ENCODE measurements at regions not wholly inside any gene's neighbourhood (a gene's known extent, or its start where the extent isn't known, plus 50 kb on each side); places are given as distances from the start of the nearest gene placed in this dataset.

DNA sequence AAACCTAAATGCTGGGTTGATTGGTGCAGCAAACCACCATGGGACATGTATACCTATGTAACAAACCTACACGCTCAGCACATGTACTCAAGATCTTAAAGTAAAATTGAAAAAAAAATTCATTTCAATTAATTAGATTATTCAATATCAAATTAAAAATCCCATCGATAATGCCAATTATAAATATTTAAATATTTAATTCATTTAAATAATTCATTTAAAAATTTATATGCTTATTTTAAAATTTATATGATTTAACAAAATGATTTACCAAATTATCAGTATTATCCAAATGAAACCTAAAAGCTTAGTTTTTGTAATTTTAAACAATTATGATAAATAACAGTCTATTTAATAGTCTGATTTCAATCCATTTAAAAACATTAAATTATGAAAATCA, 560.4 kb downstream of the NUP35 start:
- H3F3A ChIP-seq (replicated peaks; ENCODE audit: low read depth) = no peaks in the 10 kb centered on the region
- no peaks in the 10 kb centered on the region for H3K79me2 ChIP-seq (replicated peaks; ENCODE audit: insufficient read depth)
- H2AFZ ChIP-seq = no peak overlapping the region
- H3K36me3 Mint-ChIP-seq (ENCODE audit: low read depth) = peaks cover 8% of the 10 kb centered on the region; the same call in 2 of the 3 replicates
- no peaks in the 10 kb centered on the region for H3K36me3 ChIP-seq (ENCODE audit: insufficient read depth)
- peaks cover 17% of the 10 kb centered on the region; the same call in 2 of the 3 replicates for H3K9me3 Mint-ChIP-seq
- H3K27ac ChIP-seq (ENCODE audit: low read depth) = no peak overlapping the region
- ATAC-seq = no peak
- no peaks in the 10 kb centered on the region for H3K4me1 Mint-ChIP-seq
- DNase-seq (ENCODE audit: low spot score) = no peak
- no peaks in the 10 kb centered on the region for H3K4me1 ChIP-seq (ENCODE audit: insufficient read depth)
- peaks cover 12% of the 10 kb centered on the region for H3K27me3 ChIP-seq (ENCODE audit: insufficient read depth)
- H3K9me2 ChIP-seq (ENCODE audit: insufficient read depth) = peaks cover 3% of the 10 kb centered on the region
- H3K4me3 Mint-ChIP-seq = no peak overlapping the region
- no peak overlapping the region for H3K27ac Mint-ChIP-seq
- no peaks in the 10 kb centered on the region; the same call in 1 of the 2 replicates for H4K20me1 ChIP-seq (replicated peaks; ENCODE audit: insufficient read depth)
- H3K27me3 Mint-ChIP-seq (ENCODE audit: insufficient read depth, low read depth, poor library complexity) = peaks cover 7% of the 10 kb centered on the region
- TF ChIP-seq STAT1 (IDR thresholded peaks at IDR 0.05; ENCODE audit: unreplicated experiment) (no peak), ZNF114 (CRISPR knock-in tag; IDR thresholded peaks at IDR 0.05) (no peak), ZNF331 (CRISPR knock-in tag; IDR thresholded peaks at IDR 0.05; ENCODE audit: low read depth) (no peak), POLR2AphosphoS5 (IDR thresholded peaks at IDR 0.05; ENCODE audit: low read depth) (no peak), ETS1 (IDR thresholded peaks at IDR 0.05) (no peak), EZH2phosphoT487 (IDR thresholded peaks at IDR 0.05; ENCODE audit: unreplicated experiment) (no peak), EZH2 (IDR thresholded peaks at IDR 0.05; ENCODE audit: low read depth, unreplicated experiment) (no peak), CTCF (conservative IDR thresholded peaks at IDR 0.05; ENCODE audit: low read depth in 2 of 2) (no peak)
- H3K4me3 ChIP-seq = no peak overlapping the region
- no peak overlapping the region for H3K4me2 ChIP-seq

GRCh38 chr2:183696028-183696427, 571.8 kb downstream of the NUP35 start:
- Histone ChIP-seq H2AFZ (no peak overlapping the region), H3K4me1 (ENCODE audit: insufficient read depth) (no peaks in the 10 kb centered on the region), H3K27ac (ENCODE audit: low read depth) (no peak overlapping the region), H3K79me2 (replicated peaks; ENCODE audit: insufficient read depth) (no peaks in the 10 kb centered on the region), H3K4me3 (no peak overlapping the region), H3F3A (replicated peaks; ENCODE audit: low read depth) (no peaks in the 10 kb centered on the region), H4K20me1 (replicated peaks; ENCODE audit: insufficient read depth) (no peaks in the 10 kb centered on the region), H3K27me3 (ENCODE audit: insufficient read depth) (no peaks in the 10 kb centered on the region), H3K9me2 (ENCODE audit: insufficient read depth) (no peaks in the 10 kb centered on the region), H3K36me3 (ENCODE audit: insufficient read depth) (no peaks in the 10 kb centered on the region), H3K4me2 (no peak overlapping the region)
- ATAC-seq = no peak
- DNase-seq (ENCODE audit: low spot score) = no peak
- TF ChIP-seq EZH2phosphoT487 (IDR thresholded peaks at IDR 0.05; ENCODE audit: unreplicated experiment) = no peak
- TF ChIP-seq CTCF (conservative IDR thresholded peaks at IDR 0.05; ENCODE audit: low read depth in 2 of 2) = no peak
- H3K27me3 Mint-ChIP-seq (ENCODE audit: insufficient read depth, low read depth, poor library complexity) = no peaks in the 10 kb centered on the region
- H3K9me3 Mint-ChIP-seq = peaks cover 13% of the 10 kb centered on the region
- H3K4me1 Mint-ChIP-seq = no peaks in the 10 kb centered on the region
- no peak overlapping the region for H3K4me3 Mint-ChIP-seq
- H3K27ac Mint-ChIP-seq = no peak overlapping the region
- H3K36me3 Mint-ChIP-seq (ENCODE audit: low read depth) = peaks cover 9% of the 10 kb centered on the region; the same call in 2 of the 3 replicates

Data from GM23338 (cell line).